Neutrophil (primary cell): ENCODE measurements at regions not wholly inside any gene's neighbourhood (a gene's known extent, or its start where the extent isn't known, plus 50 kb on each side); places are given as distances from the start of the nearest gene placed in this dataset.

Experiments
- H3K27ac ChIP-seq: fragments of 200-600 bp; sonication (generic); 2 replicates; pipeline ENCODE4 v1.5.1; 2016; ENCODE audit warnings: mild to moderate bottlenecking, moderate library complexity
- H3K27me3 ChIP-seq: fragments of 200-600 bp; sonication (generic); 2 replicates; pipeline ENCODE4 v1.6.0; 2016; ENCODE audit warnings: mild to moderate bottlenecking
- H3K36me3 ChIP-seq: fragments of 200-600 bp; sonication (generic); 2 replicates; pipeline ENCODE4 v1.5.1; 2017
- H3K4me1 ChIP-seq, 2 experiments: fragments of 200-600 bp in 1 of 2; sonication (generic) in 1 of 2; 1 replicate in 1 of 2; 2 replicates in 1 of 2; pipeline versions ENCODE4 v1.5.1 to v1.6.1; 2013 to 2016; ENCODE audit warnings: low read depth in 1 of 2, low read length in 1 of 2, mild to moderate bottlenecking in 1 of 2, moderate library complexity in 1 of 2; ENCODE audit not compliant: control insufficient read depth in 1 of 2, insufficient read depth in 1 of 2
- H3K4me3 ChIP-seq, 2 experiments: fragments of 200-600 bp in 1 of 2; sonication (generic) in 1 of 2; 1 replicate in 1 of 2; 2 replicates in 1 of 2; pipeline ENCODE4 v1.5.1; 2013 to 2016; ENCODE audit warnings: low read depth in 1 of 2, low read length in 1 of 2, mild to moderate bottlenecking in 1 of 2, moderate library complexity in 1 of 2
- H3K9me3 ChIP-seq: fragments of 200-600 bp; sonication (generic); 2 replicates; pipeline ENCODE4 v1.5.1; 2016
- CTCF ChIP-seq: fragments of 200-600 bp; sonication (generic); IDR thresholded peaks from 2 replicates; pipeline ENCODE4 v1.5.1; 2016; ENCODE audit warnings: antibody characterized with exemption

DNA sequence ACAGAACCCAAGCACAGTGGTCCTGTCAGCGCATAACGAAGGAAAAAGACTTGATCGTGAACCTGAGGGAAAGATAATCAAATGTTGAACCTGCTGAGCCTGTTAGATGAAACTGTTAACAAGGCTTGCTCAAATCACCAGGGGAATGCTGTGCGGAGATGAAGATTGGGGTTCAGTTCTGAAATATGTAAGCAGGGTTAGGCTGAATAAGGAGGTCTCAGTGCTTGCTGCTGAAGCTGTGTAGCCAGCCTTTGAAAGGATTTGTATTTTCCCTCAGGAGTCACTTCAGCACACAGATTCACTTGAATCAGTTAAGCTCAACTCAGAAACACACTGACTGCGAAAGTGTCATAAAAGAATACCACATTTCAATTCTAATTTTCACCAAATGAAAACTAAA lies 793.5 kb downstream of the OLFM4 start:
- Histone ChIP-seq H3K36me3 (no peaks in the 10 kb centered on the region), H3K9me3 (no peaks in the 10 kb centered on the region), H3K4me1 (no peaks in the 10 kb centered on the region), H3K4me3 (no peak overlapping the region), H3K27ac (no peak overlapping the region), H3K27me3 (no peaks in the 10 kb centered on the region)
- TF ChIP-seq CTCF: no peak

DNA sequence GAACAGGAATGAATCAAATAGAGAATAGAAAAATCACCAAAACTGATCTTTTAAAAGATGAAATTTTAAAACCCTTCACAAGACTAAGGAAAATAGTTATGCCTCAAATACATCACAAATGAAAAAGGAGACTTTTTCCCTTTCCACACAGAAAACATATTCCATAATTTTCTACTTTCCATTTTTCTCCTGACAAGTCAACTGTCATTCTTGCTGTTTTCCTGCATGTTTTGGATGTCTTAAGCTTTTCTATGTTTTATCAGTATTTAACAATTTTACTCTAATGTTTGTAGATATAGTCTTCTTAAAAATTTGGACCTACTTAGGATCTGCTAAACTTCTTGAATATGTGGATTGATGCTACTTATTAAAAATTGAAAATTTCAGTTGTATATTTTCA lies 810.8 kb downstream of the OLFM4 start:
- no peaks in the 10 kb centered on the region for H3K4me1 ChIP-seq
- no peak for TF ChIP-seq CTCF
- no peaks in the 10 kb centered on the region for H3K27me3 ChIP-seq
- no peaks in the 10 kb centered on the region for H3K36me3 ChIP-seq
- no peak overlapping the region for H3K4me3 ChIP-seq
- no peak overlapping the region for H3K27ac ChIP-seq
- no peaks in the 10 kb centered on the region for H3K9me3 ChIP-seq

DNA sequence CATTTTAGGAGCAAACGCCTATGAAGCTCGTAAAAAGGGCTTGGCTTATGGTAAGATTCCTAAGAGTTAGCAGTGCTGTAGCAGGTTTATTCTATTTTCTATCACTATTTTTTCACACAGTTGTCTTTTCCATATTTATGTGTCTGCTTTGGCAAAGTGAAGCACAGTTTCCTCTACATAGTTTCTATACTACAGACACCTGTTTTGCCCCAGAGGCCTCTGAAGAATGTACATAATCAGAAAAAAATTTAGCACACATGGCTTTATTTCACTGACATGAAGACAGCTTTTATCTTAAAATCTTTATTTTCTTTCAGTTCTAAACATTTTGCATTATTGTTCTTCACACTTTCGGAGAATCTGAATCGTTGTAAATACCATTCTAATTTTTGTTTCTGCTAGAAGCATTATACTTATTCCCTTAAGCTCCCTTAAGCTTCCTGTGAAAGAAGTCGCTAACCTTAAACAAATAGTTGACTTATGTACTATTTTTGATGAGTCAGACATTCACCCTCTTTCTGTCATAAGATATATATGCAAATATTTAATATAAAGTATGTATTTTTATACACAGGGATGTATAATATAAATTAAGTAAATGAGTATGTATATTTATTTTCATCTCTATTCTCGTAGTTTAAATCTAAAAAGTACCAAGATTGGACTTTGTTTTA lies 816.0 kb downstream of the OLFM4 start:
- Histone ChIP-seq H3K27ac (no peak overlapping the region), H3K9me3 (no peaks in the 10 kb centered on the region), H3K27me3 (no peaks in the 10 kb centered on the region), H3K4me1 (no peaks in the 10 kb centered on the region), H3K4me3 (no peak overlapping the region), H3K36me3 (no peaks in the 10 kb centered on the region)
- TF ChIP-seq CTCF: no peak

DNA sequence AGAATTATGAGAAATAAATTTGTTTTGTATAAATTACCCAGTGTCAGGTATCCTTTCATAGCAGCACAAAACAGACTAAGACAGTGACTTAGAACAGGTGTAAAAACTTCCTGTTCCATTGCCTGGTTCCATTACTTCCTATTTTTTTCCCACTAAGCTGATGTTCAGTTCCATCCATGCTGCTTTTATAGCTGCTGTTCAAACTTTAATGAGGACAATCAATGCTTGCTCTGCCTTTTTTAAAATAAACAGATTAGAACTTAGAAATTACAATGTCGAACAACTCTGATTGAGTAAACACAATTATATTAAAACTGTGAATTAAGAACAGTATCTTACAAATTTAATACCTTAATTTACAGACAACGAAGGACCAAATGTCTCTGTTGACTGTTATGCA lies 818.9 kb downstream of the OLFM4 start:
- TF ChIP-seq CTCF: no peak
- no peak overlapping the region for H3K27ac ChIP-seq
- H3K27me3 ChIP-seq: no peaks in the 10 kb centered on the region
- no peaks in the 10 kb centered on the region for H3K4me1 ChIP-seq
- no peaks in the 10 kb centered on the region for H3K9me3 ChIP-seq
- H3K4me3 ChIP-seq: no peak overlapping the region
- no peaks in the 10 kb centered on the region for H3K36me3 ChIP-seq

- H3K27ac ChIP-seq: no peak overlapping the region
- H3K36me3 ChIP-seq: no peaks in the 10 kb centered on the region
- H3K27me3 ChIP-seq: no peaks in the 10 kb centered on the region
- H3K9me3 ChIP-seq: no peaks in the 10 kb centered on the region
- no peak for TF ChIP-seq CTCF
- H3K4me1 ChIP-seq: no peaks in the 10 kb centered on the region
- H3K4me3 ChIP-seq: no peak overlapping the region
These were observed 819.9 kb downstream of the OLFM4 start for GRCh38 chr13:53848366-53848961.
